SK-N-SH (cell line): ENCODE measurements at regions not wholly inside any gene's neighbourhood (a gene's known extent, or its start where the extent isn't known, plus 50 kb on each side); places are given as distances from the start of the nearest gene placed in this dataset.

Source experiments
- CTCF ChIP-seq: fragments of 200-600 bp; sonication (generic); IDR thresholded peaks from 2 replicates; pipeline ENCODE4 v1.6.1; 2017; ENCODE audit warnings: antibody characterized with exemption, mild to moderate bottlenecking, moderate library complexity
- EP300 ChIP-seq, 2 experiments: IDR thresholded peaks; 2 replicates each; pipeline versions ENCODE4 v1.4.0 to v1.6.1; 2012; ENCODE audit warnings: borderline replicate concordance in 1 of 2, low read depth in 1 of 2, low read length in 1 of 2
- EZH2phosphoT487 ChIP-seq: fragments of 200-600 bp; sonication (generic); IDR thresholded peaks from 2 replicates; pipeline ENCODE4 v1.6.1; 2017; ENCODE audit warnings: low read depth, mixed run types, mild to moderate bottlenecking, antibody characterized with exemption, moderate library complexity, borderline replicate concordance
- FOXM1 ChIP-seq: IDR thresholded peaks from 2 replicates; pipeline ENCODE4 v1.4.0; 2012; ENCODE audit warnings: low read depth, mild to moderate bottlenecking
- GABPA ChIP-seq: IDR thresholded peaks from 2 replicates; pipeline ENCODE4 v1.4.0; 2012; ENCODE audit warnings: low read depth, mild to moderate bottlenecking
- MAX ChIP-seq: IDR thresholded peaks from 2 replicates; pipeline ENCODE4 v1.4.0; 2012; ENCODE audit warnings: low read depth
- MXI1 ChIP-seq: IDR thresholded peaks from 2 replicates; pipeline ENCODE4 v1.6.1; 2012; ENCODE audit warnings: mild to moderate bottlenecking, low read depth, low read length, improper control_type of control experiment
- NRF1 ChIP-seq: IDR thresholded peaks from 2 replicates; pipeline ENCODE4 v1.6.1; 2012; ENCODE audit warnings: low read depth, mild to moderate bottlenecking, low read length
- POLR2AphosphoS5 ChIP-seq: IDR thresholded peaks from 2 replicates; pipeline ENCODE4 v1.6.1; 2012; ENCODE audit warnings: low read depth, low read length
- RAD21 ChIP-seq: IDR thresholded peaks from 2 replicates; pipeline ENCODE4 v1.6.1; 2012; ENCODE audit warnings: mild to moderate bottlenecking, low read length
- SMC3 ChIP-seq: IDR thresholded peaks from 2 replicates; pipeline ENCODE4 v1.6.1; 2012; ENCODE audit warnings: low read depth, low read length, improper control_type of control experiment
- TAF1 ChIP-seq: IDR thresholded peaks from 2 replicates; pipeline ENCODE4 v1.6.1; 2012; ENCODE audit warnings: low read depth, mild to moderate bottlenecking, low read length, moderate library complexity, borderline replicate concordance
- USF2 ChIP-seq: fragments of 150-350 bp; IDR thresholded peaks from 2 replicates; pipeline ENCODE4 v1.6.1; 2017; ENCODE audit warnings: antibody characterized with exemption, low read length, low read depth, borderline replicate concordance

- TF ChIP-seq CTCF (no peak), RAD21 (no peak), TAF1 (no peak), POLR2AphosphoS5 (no peak), MXI1 (no peak), SMC3 (no peak), EP300 (IDR thresholded peaks at IDR 0.05; ENCODE audit: borderline replicate concordance in 1 of 2, low read depth in 1 of 2, low read length in 1 of 2) (no peak), FOXM1 (no peak), EZH2phosphoT487 (no peak), MAX (no peak), NRF1 (no peak), USF2 (no peak), GABPA (no peak)
These were observed 714.7 kb downstream of the EPHA4 start for GRCh38 chr2:220857368-220857767.
